Heart left ventricle (tissue), 16 donors: ENCODE measurements at regions not wholly inside any gene's neighbourhood (a gene's known extent, or its start where the extent isn't known, plus 50 kb on each side); places are given as distances from the start of the nearest gene placed in this dataset.
A peak's percentile ranks its signal among the peaks of the same experiment; 100 is the strongest.

ENCODE experiments used
- ATAC-seq, 4 donors: fragments of 200-7000 bp; cut with Tn5 transposase; one replicate each; pipeline ENCODE4 v1.9.1; 2020 to 2022; ENCODE audit warnings: moderate library complexity in 4 of 4, mild to moderate bottlenecking in 3 of 4, moderate number of reproducible peaks in 1 of 4
- DNase-seq, 5 donors: peaks; one replicate each; pipeline ENCODE4 v3.0.0-alpha.2; 2020
- H3K27ac ChIP-seq, 12 donors: fragments of 200-600 bp; sonication (generic) in 4 of 12; one replicate each; pipeline versions ENCODE4 v1.5.0 to v1.8.0; 2016 to 2022; ENCODE audit warnings: mild to moderate bottlenecking in 2 of 12
- H3K27me3 ChIP-seq, 9 donors: fragments of 200-600 bp; sonication (generic) in 2 of 9; one replicate each; pipeline versions ENCODE4 v1.5.1 to v1.8.0; 2016 to 2022; ENCODE audit warnings: mild to moderate bottlenecking in 3 of 9
- H3K36me3 ChIP-seq, 9 donors: fragments of 200-600 bp; sonication (generic) in 2 of 9; one replicate each; pipeline versions ENCODE4 v1.5.0 to v1.8.0; 2018 to 2022; ENCODE audit warnings: mild to moderate bottlenecking in 2 of 9
- H3K4me1 ChIP-seq, 12 donors: fragments of 200-600 bp; sonication (generic) in 4 of 12; one replicate each; pipeline versions ENCODE4 v1.5.0 to v1.8.0; 2016 to 2022; ENCODE audit warnings: mild to moderate bottlenecking in 3 of 12
- H3K4me3 ChIP-seq, 12 donors: fragments of 200-600 bp; sonication (generic) in 4 of 12; one replicate each; pipeline versions ENCODE4 v1.5.0 to v1.8.0; 2017 to 2022; ENCODE audit warnings: mild to moderate bottlenecking in 9 of 12, moderate library complexity in 4 of 12
- H3K9me3 ChIP-seq, 12 donors: fragments of 200-600 bp; sonication (generic) in 4 of 12; one replicate each; pipeline versions ENCODE4 v1.5.0 to v1.8.0; 2016 to 2022; ENCODE audit warnings: mild to moderate bottlenecking in 1 of 12
- POLR2A ChIP-seq, 2 donors: fragments of 450-650 bp; IDR thresholded peaks; one replicate each; pipeline ENCODE4 v1.6.1; 2017; ENCODE audit warnings: antibody characterized with exemption in 2 of 2, mild to moderate bottlenecking in 2 of 2, moderate library complexity in 2 of 2
- WGBS, 4 donors: extraction: QIAGEN DNeasy Blood & Tissue Kit in 2 of 4; methylation state at CpG; one replicate each; pipeline versions ENCODE4 v1.1.5 to v1.1.7; 2013 to 2018; 5-methylcytosine and 5-hydroxymethylcytosine counted together
- intact Hi-C, 10 donors: fragments of 100-400 bp; cut with DNase I; formaldehyde crosslinking; loops; one replicate each; pipeline versions ENCODE4 v1.11.1 to v1.14.2; 2022
- TF ChIP-seq, protein P1 (sequence below), 12 donors: fragments of 200-600 bp; sonication (generic) in 4 of 12; IDR thresholded peaks; one replicate each; pipeline versions ENCODE4 v1.5.0 to v1.8.0; 2018 to 2022; ENCODE audit warnings: antibody characterized with exemption in 12 of 12, mild to moderate bottlenecking in 5 of 12
- donor health status: ischemic (EF 13 %, LVEDD 7.1; RV severe dilation, severe dysfunction).
- donor health status: healthy with polysubstance abuse.
- donor health status: DM: no; HTN: yes; CAD: no.
- donor health status: DM: no; HTN: no; CAD: no.
- donor health status: ischemic (EF 25% LVEDD 6.9; RV normal size, moderate dysfunction).
- donor health status: ischemic (EF 25% LVEDD 5.7; RV mildly dilated, moderate dysfunction).
- donor health status: healthy.
- donor health status: DM: yes; HTN: yes; CAD: no.
- donor health status: ischemic (EF 35%, LVEDD 5.7; RV mildly dilated, moderate dysfunction).
- donor health status: nonischemic (EF 11% LVEDD 7.7; RV severe dilation, severe dysfunction).
- donor health status: DM: yes; HTN: yes; CAD: no.
- donor health status: PGD.
- donor health status: ischemic (EF 29% LVEDD 5.4; RV normal size, mild dysfunction).
- donor health status: nonischemic (EF 23%, LVEDD 6.1; RV moderate dilation, normal function).

GRCh38 chr6:40903456-40903855, 135.6 kb downstream of the UNC5CL start:
- H3K27me3 ChIP-seq = no peaks in the 10 kb centered on the region
- 56 to 75% (median 62%) methylated on average over 1 of the region's 1 CpG for WGBS, 4 donors
- no peak overlapping the region for H3K4me3 ChIP-seq
- no peak for TF ChIP-seq POLR2A (IDR thresholded peaks at IDR 0.05)
- TF ChIP-seq, protein P1, sequence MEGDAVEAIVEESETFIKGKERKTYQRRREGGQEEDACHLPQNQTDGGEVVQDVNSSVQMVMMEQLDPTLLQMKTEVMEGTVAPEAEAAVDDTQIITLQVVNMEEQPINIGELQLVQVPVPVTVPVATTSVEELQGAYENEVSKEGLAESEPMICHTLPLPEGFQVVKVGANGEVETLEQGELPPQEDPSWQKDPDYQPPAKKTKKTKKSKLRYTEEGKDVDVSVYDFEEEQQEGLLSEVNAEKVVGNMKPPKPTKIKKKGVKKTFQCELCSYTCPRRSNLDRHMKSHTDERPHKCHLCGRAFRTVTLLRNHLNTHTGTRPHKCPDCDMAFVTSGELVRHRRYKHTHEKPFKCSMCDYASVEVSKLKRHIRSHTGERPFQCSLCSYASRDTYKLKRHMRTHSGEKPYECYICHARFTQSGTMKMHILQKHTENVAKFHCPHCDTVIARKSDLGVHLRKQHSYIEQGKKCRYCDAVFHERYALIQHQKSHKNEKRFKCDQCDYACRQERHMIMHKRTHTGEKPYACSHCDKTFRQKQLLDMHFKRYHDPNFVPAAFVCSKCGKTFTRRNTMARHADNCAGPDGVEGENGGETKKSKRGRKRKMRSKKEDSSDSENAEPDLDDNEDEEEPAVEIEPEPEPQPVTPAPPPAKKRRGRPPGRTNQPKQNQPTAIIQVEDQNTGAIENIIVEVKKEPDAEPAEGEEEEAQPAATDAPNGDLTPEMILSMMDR (IDR thresholded peaks at IDR 0.05) = no peak
- H3K9me3 ChIP-seq = no peaks in the 10 kb centered on the region
- no peaks in the 10 kb centered on the region for H3K36me3 ChIP-seq
- intact Hi-C loops = loop anchor here in 1 of 10 donors (5.0 kb wide), 2 partner anchors 94 to 169 kb away; partner anchors contain the start of genes NFYA and OARD1
- DNase-seq (no peak), ATAC-seq (no peak)
- H3K27ac ChIP-seq = peak overlapping the region in 7 of 12 donors; percentile 81 to 97 (median 88)
- peaks cover 0 to 51% (median 19%) of the 10 kb centered on the region in 12 donors for H3K4me1 ChIP-seq

GRCh38 chr6:40901322-40902055, 137.5 kb downstream of the UNC5CL start:
- peaks cover 0 to 46% (median 19%) of the 10 kb centered on the region in 12 donors for H3K4me1 ChIP-seq
- 40 to 64% (median 52%) methylated on average over 1 of the region's 1 CpG for WGBS, 4 donors
- TF ChIP-seq, protein P1 (IDR thresholded peaks at IDR 0.05) = no peak
- TF ChIP-seq POLR2A (IDR thresholded peaks at IDR 0.05) = no peak
- H3K36me3 ChIP-seq = no peaks in the 10 kb centered on the region
- DNase-seq (no peak), ATAC-seq (peak in 3 of 4 donors; percentile 58 to 74 (median 61))
- H3K9me3 ChIP-seq = no peaks in the 10 kb centered on the region
- peak overlapping the region; percentile 71 to 97 (median 87) for H3K27ac ChIP-seq
- H3K27me3 ChIP-seq = no peaks in the 10 kb centered on the region
- intact Hi-C loops = loop anchor here in 1 of 10 donors (5.0 kb wide), 2 partner anchors 96 to 171 kb away; partner anchors contain the start of genes NFYA and OARD1
- no peak overlapping the region for H3K4me3 ChIP-seq

- peaks cover 0 to 53% (median 21%) of the 10 kb centered on the region in 12 donors for H3K4me1 ChIP-seq
- DNase-seq (peak in 4 of 5 donors; percentile 52 to 63 (median 58)), ATAC-seq (peak; percentile 90 to 93 (median 92))
- H3K27me3 ChIP-seq = no peaks in the 10 kb centered on the region
- H3K9me3 ChIP-seq = no peaks in the 10 kb centered on the region
- intact Hi-C loops = loop anchor here in 1 of 10 donors (5.0 kb wide), 2 partner anchors 97 to 172 kb away; partner anchors contain the start of genes NFYA and OARD1
- no peak overlapping the region for H3K4me3 ChIP-seq
- TF ChIP-seq, protein P1 (IDR thresholded peaks at IDR 0.05) = no peak
- TF ChIP-seq POLR2A (IDR thresholded peaks at IDR 0.05) = no peak
- peak overlapping the region; percentile 78 to 97 (median 87) for H3K27ac ChIP-seq
- H3K36me3 ChIP-seq = no peaks in the 10 kb centered on the region
- WGBS, 4 donors = 36 to 50% (median 39%) methylated on average over 5 of the region's 5 CpGs
Measured at GRCh38 chr6:40900791-40901190, 138.2 kb downstream of the UNC5CL start.

DNA sequence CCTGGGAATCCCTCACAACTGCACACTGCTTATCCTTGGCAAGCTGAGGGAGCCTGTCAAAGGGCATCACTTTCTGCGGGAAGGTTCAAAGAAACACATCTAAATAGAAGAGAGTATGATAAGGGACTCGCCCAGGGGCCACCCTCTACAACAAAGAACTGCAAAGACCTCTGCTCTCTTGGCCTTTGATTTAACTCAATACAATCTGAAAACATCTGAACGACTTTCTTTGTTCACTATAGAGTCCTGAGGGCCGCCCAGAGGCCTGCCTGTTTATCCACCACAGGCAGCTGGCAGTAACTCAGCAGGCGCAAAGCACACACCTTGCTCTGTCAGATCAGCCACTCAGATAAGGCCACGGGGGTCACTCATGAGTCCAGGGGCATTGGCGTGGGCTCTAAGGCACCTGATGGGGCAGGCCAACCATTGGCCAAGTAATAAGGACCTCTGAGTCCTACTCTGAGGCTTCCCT, 139.3 kb downstream of the UNC5CL start:
- no peaks in the 10 kb centered on the region for H3K9me3 ChIP-seq
- intact Hi-C loops = loop anchor here in 7 of 10 donors (5.0 to 10.0 kb wide), 8 partner anchors 98 to 173 kb away; partner anchors contain the start of genes NFYA (in 1 of the 7) and OARD1 (in 1 of the 7)
- DNase-seq (peak in 1 of 5 donors; percentile 57), ATAC-seq (peak in 1 of 4 donors; percentile 14)
- no peaks in the 10 kb centered on the region for H3K36me3 ChIP-seq
- peak overlapping the region; percentile 77 to 92 (median 87) for H3K27ac ChIP-seq
- peaks cover 0 to 60% (median 26%) of the 10 kb centered on the region in 12 donors for H3K4me1 ChIP-seq
- no peak overlapping the region for H3K4me3 ChIP-seq
- TF ChIP-seq POLR2A (IDR thresholded peaks at IDR 0.05) = no peak
- TF ChIP-seq, protein P1 (IDR thresholded peaks at IDR 0.05) = no peak
- no peaks in the 10 kb centered on the region for H3K27me3 ChIP-seq
- WGBS, 4 donors = 29 to 52% (median 49%) methylated on average over 6 to 7 of the region's 7 CpGs
